ENCODE measurements at regions not wholly inside any gene's neighbourhood (a gene's known extent, or its start where the extent isn't known, plus 50 kb on each side); places are given as distances from the start of the nearest gene placed in this dataset.
"Not testable (repeated sequence)": the region's sequence is repeated elsewhere in the genome, so short reads cannot be mapped to it uniquely, and the experiment has no call there.

DNA sequence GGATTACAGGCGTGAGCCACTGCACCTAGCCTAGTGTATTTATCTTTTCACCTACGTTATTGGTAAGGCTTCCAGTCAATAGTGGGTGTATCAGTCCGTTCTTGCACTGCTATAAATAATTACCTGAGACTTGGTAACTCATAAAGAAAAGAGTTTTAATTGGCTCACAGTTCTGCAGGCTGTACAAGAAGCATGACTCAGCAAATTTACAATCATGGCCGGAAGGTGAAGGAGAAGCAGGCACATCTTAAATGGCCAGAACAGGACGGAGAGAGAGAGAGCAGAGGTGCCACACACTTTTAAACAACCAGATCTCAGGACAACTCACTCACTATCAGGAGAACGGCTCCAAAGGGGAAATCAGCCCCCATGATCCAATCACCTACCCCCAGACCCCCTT, 873.3 kb upstream of the AUTS2 start:
- peaks cover 8% of the 10 kb centered on the region; the same call in 1 of the 2 replicates for H3K9me3 ChIP-seq (ENCODE audit: insufficient read depth, low read depth, low read length)
- H3K4me1 ChIP-seq (ENCODE audit: insufficient read depth, low read length, poor library complexity, severe bottlenecking), result no peaks in the 10 kb centered on the region
- no peak overlapping the region for H3K9ac ChIP-seq (ENCODE audit: low read depth, low read length, poor library complexity, severe bottlenecking)
- H3K9me2 ChIP-seq (replicated peaks; ENCODE audit: low read depth, low read length), result no peaks in the 10 kb centered on the region
- H3F3A ChIP-seq (ENCODE audit: low read depth), result no peaks in the 10 kb centered on the region
- H2AFZ ChIP-seq (ENCODE audit: low read length), result no peak overlapping the region
- H3K36me3 ChIP-seq (ENCODE audit: insufficient read depth, low read length), result no peaks in the 10 kb centered on the region
- no peak overlapping the region for H3K4me2 ChIP-seq (ENCODE audit: low read depth, low read length, poor library complexity, severe bottlenecking)
- H3K4me3 ChIP-seq (ENCODE audit: low read length, poor library complexity, severe bottlenecking), result no peak overlapping the region
- TF ChIP-seq EZH2phosphoT487 (IDR thresholded peaks at IDR 0.05; ENCODE audit: borderline replicate concordance), result no peak
- TF ChIP-seq, protein P1, sequence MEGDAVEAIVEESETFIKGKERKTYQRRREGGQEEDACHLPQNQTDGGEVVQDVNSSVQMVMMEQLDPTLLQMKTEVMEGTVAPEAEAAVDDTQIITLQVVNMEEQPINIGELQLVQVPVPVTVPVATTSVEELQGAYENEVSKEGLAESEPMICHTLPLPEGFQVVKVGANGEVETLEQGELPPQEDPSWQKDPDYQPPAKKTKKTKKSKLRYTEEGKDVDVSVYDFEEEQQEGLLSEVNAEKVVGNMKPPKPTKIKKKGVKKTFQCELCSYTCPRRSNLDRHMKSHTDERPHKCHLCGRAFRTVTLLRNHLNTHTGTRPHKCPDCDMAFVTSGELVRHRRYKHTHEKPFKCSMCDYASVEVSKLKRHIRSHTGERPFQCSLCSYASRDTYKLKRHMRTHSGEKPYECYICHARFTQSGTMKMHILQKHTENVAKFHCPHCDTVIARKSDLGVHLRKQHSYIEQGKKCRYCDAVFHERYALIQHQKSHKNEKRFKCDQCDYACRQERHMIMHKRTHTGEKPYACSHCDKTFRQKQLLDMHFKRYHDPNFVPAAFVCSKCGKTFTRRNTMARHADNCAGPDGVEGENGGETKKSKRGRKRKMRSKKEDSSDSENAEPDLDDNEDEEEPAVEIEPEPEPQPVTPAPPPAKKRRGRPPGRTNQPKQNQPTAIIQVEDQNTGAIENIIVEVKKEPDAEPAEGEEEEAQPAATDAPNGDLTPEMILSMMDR (conservative IDR thresholded peaks at IDR 0.05; ENCODE audit: low read length), result no peak
- no peaks in the 10 kb centered on the region for H3K79me2 ChIP-seq (ENCODE audit: insufficient read depth, low read length)
- H3K27me3 ChIP-seq (ENCODE audit: insufficient read depth, low read length, poor library complexity, severe bottlenecking), result no peaks in the 10 kb centered on the region
- H4K20me1 ChIP-seq (ENCODE audit: insufficient read depth, low read length, poor library complexity, severe bottlenecking), result no peaks in the 10 kb centered on the region

DNA sequence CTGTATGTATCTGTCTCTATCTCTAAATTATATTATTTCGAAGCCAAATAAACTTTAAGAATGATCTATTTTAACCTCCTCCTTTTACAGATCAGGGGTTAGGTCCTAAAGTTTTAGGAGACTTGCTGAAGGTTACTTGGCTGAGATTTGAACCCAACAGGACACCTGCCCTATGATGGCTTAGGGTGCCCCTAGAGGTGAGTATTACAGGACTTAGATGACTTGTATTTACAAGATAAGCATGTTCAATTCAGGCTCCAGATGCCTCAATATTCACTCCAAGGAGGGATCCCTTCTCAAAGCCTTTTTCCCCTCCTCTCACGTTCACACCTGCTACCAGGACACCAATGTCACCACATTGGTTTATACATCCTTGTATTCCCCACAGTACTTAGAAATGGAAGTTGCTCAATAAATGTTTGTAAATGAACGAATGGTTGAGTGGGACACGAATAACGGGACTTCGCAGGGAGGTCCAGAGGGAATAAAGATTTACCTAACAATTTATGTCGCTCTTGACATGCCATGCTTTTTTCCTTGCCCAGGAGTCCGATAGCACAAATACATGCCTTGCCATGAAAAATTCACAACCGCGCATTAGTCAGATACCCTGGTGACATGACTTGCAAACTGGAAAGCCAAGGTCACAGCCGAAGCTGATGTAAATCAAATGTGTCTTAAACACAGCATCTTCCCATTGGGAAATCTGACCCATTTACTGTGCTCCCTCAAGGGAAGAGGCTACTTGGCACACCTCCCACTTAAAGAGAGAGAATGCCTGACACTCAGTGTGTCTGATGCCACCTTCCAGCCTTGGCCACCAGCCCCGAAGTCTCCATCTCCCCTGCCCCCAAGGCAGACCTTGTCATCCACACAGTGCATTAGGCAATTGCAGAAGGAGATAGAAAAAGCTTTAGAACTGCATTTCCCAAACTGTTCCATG, 872.2 kb upstream of the AUTS2 start:
- H3K36me3 ChIP-seq (ENCODE audit: insufficient read depth, low read length), result no peaks in the 10 kb centered on the region
- H3K4me2 ChIP-seq (ENCODE audit: low read depth, low read length, poor library complexity, severe bottlenecking), result no peak overlapping the region
- no peaks in the 10 kb centered on the region for H3K4me1 ChIP-seq (ENCODE audit: insufficient read depth, low read length, poor library complexity, severe bottlenecking)
- no peak overlapping the region for H2AFZ ChIP-seq (ENCODE audit: low read length)
- H3K9me3 ChIP-seq (ENCODE audit: insufficient read depth, low read depth, low read length), result peaks cover 4% of the 10 kb centered on the region; the same call in 1 of the 2 replicates
- no peak overlapping the region for H3K4me3 ChIP-seq (ENCODE audit: low read length, poor library complexity, severe bottlenecking)
- H3F3A ChIP-seq (ENCODE audit: low read depth), result no peaks in the 10 kb centered on the region
- no peaks in the 10 kb centered on the region for H3K27me3 ChIP-seq (ENCODE audit: insufficient read depth, low read length, poor library complexity, severe bottlenecking)
- no peak for TF ChIP-seq EZH2phosphoT487 (IDR thresholded peaks at IDR 0.05; ENCODE audit: borderline replicate concordance)
- TF ChIP-seq, protein P1 (conservative IDR thresholded peaks at IDR 0.05; ENCODE audit: low read length), result no peak
- no peaks in the 10 kb centered on the region for H4K20me1 ChIP-seq (ENCODE audit: insufficient read depth, low read length, poor library complexity, severe bottlenecking)
- H3K9me2 ChIP-seq (replicated peaks; ENCODE audit: low read depth, low read length), result no peaks in the 10 kb centered on the region
- H3K9ac ChIP-seq (ENCODE audit: low read depth, low read length, poor library complexity, severe bottlenecking), result no peak overlapping the region
- H3K79me2 ChIP-seq (ENCODE audit: insufficient read depth, low read length), result no peaks in the 10 kb centered on the region

DNA sequence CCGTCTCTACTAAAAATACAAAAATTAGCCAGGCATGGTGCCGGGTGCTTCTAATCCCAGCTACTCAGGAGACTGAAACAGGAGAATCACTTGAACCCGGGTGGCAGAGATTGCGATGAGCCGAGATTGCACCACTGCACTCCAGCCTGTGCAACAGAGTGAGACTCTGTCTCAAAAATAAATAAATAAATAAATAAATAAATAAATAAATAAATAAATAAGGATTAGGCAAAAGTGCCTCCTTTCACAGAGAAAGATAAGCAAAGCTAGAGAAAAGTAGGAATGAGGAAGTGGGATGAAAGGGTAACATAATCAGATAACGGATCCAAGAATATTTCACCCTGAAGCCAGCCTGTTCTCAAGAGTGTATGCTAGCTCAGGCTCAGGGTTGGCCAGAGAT, 869.6 kb upstream of the AUTS2 start:
- H3K9me2 ChIP-seq (replicated peaks; ENCODE audit: low read depth, low read length); H3K4me1 ChIP-seq (ENCODE audit: insufficient read depth, low read length, poor library complexity, severe bottlenecking); H4K20me1 ChIP-seq (ENCODE audit: insufficient read depth, low read length, poor library complexity, severe bottlenecking); H2AFZ ChIP-seq (ENCODE audit: low read length); H3F3A ChIP-seq (ENCODE audit: low read depth); H3K9me3 ChIP-seq (ENCODE audit: insufficient read depth, low read depth, low read length); H3K79me2 ChIP-seq (ENCODE audit: insufficient read depth, low read length); H3K36me3 ChIP-seq (ENCODE audit: insufficient read depth, low read length); H3K4me2 ChIP-seq (ENCODE audit: low read depth, low read length, poor library complexity, severe bottlenecking); H3K9ac ChIP-seq (ENCODE audit: low read depth, low read length, poor library complexity, severe bottlenecking); H3K27me3 ChIP-seq (ENCODE audit: insufficient read depth, low read length, poor library complexity, severe bottlenecking); H3K4me3 ChIP-seq (ENCODE audit: low read length, poor library complexity, severe bottlenecking): not testable (repeated sequence)
